ENCODE measurements at regions not wholly inside any gene's neighbourhood (a gene's known extent, or its start where the extent isn't known, plus 50 kb on each side); places are given as distances from the start of the nearest gene placed in this dataset.

- DNase-seq (ENCODE audit: low read depth in 1 of 2, low spot score in 2 of 2) (no peak), FAIRE-seq (no peak)
- ChIA-PET CTCF (ENCODE audit: partially characterized antibody) (no interaction called here), POLR2A (ENCODE audit: partially characterized antibody) (no interaction called here)
- no peaks in the 10 kb centered on the region for H3K79me2 ChIP-seq (ENCODE audit: control insufficient read depth in 1 of 2, insufficient read depth in 2 of 2, low read length in 2 of 2)
- TF ChIP-seq CBX8 (IDR thresholded peaks at IDR 0.05; ENCODE audit: borderline replicate concordance, low read depth, low read length) (no peak), RAD21 (IDR thresholded peaks at IDR 0.05 in 1 of 2, conservative IDR thresholded peaks at IDR 0.05 in 1 of 2; ENCODE audit: low read depth in 2 of 2, low read length in 2 of 2) (no peak), CEBPB (IDR thresholded peaks at IDR 0.05; ENCODE audit: low read depth, low read length) (no peak)
- no peak overlapping the region for H2AK5ac ChIP-seq (ENCODE audit: low read depth, low read length)
- no peaks in the 10 kb centered on the region for H3K79me1 ChIP-seq (ENCODE audit: low read depth, low read length)
- H3K56ac ChIP-seq (replicated peaks; ENCODE audit: insufficient read length, low read depth, low read length): no peak overlapping the region
- H3K23ac ChIP-seq (ENCODE audit: insufficient read length): no peak overlapping the region
- H2BK20ac ChIP-seq (ENCODE audit: low read length): no peak overlapping the region
- no peak overlapping the region for H3K4ac ChIP-seq (replicated peaks; ENCODE audit: insufficient read length, low read depth, low read length)
- H2BK12ac ChIP-seq (ENCODE audit: low read depth, low read length): no peak overlapping the region
- no peaks in the 10 kb centered on the region for H4K20me1 ChIP-seq (replicated peaks in 1 of 2; ENCODE audit: control insufficient read depth in 1 of 2, insufficient read depth in 2 of 2, low read length in 2 of 2)
- no peaks in the 10 kb centered on the region for H3K36me3 ChIP-seq (ENCODE audit: control insufficient read depth in 2 of 4, insufficient read depth in 4 of 4, low read length in 3 of 4)
- no peak overlapping the region for H3K9ac ChIP-seq (replicated peaks in 1 of 4; ENCODE audit: extremely low read depth in 1 of 4, low read depth in 3 of 4, low read length in 3 of 4)
- H4K8ac ChIP-seq (ENCODE audit: extremely low read depth, insufficient read depth, low read length): no peak overlapping the region
- H3K18ac ChIP-seq (ENCODE audit: extremely low read depth, low read length): no peak overlapping the region
- no peak overlapping the region for H2BK5ac ChIP-seq (ENCODE audit: low read depth, low read length)
- H3K27ac ChIP-seq (ENCODE audit: low read depth, low read length): no peak overlapping the region
- no peak overlapping the region for H3K14ac ChIP-seq (ENCODE audit: insufficient read length)
- H4K91ac ChIP-seq (replicated peaks; ENCODE audit: insufficient read length, low read length): no peak overlapping the region
- no peaks in the 10 kb centered on the region for H3K27me3 ChIP-seq (replicated peaks in 1 of 4; ENCODE audit: control insufficient read depth in 3 of 4, extremely low read depth in 1 of 4, insufficient read depth in 3 of 4, low read length in 3 of 4)
- no peak overlapping the region for H3K4me2 ChIP-seq (ENCODE audit: insufficient read depth in 1 of 2, low read depth in 2 of 2, low read length in 2 of 2)
- H3K4me1 ChIP-seq (replicated peaks in 1 of 4; ENCODE audit: control insufficient read depth in 3 of 4, insufficient read depth in 4 of 4, low read length in 3 of 4): peaks cover 0 to 5% (median 4%) of the 10 kb centered on the region in 4 experiments; a peak in 4 of 7 replicates
- no peaks in the 10 kb centered on the region for H3K9me3 ChIP-seq (ENCODE audit: insufficient read depth in 2 of 2, low read depth in 1 of 2, low read length in 1 of 2)
- no peak overlapping the region for H2BK120ac ChIP-seq (replicated peaks; ENCODE audit: low read depth, low read length)
- H3K4me3 ChIP-seq (ENCODE audit: extremely low read depth in 1 of 4, insufficient read depth in 2 of 4, low read depth in 3 of 4, low read length in 4 of 4): no peak overlapping the region
- no peaks in the 10 kb centered on the region for H3K23me2 ChIP-seq (ENCODE audit: low read depth, low read length)
- H2AFZ ChIP-seq (ENCODE audit: low read length): no peak overlapping the region
- no peak overlapping the region for H2BK15ac ChIP-seq (ENCODE audit: low read length)
- H4K5ac ChIP-seq (ENCODE audit: insufficient read length, low read depth, low read length): no peak overlapping the region
- 93% methylated on average over 3 of the region's 3 CpGs; no CpG with 5 or more reads in 1 of the 2 experiments for WGBS, 2 experiments (ENCODE audit: extremely low coverage in 1 of 2, insufficient coverage in 1 of 2, insufficient read length in 1 of 2, insufficient replicate concordance in 2 of 2, low coverage in 1 of 2, low lambda C conversion rate in 2 of 2, missing lambda C conversion rate in 1 of 2)
Observed at GRCh38 chr2:131584380-131584779, 56.7 kb downstream of the CCDC74A start.
